PC-3 (cell line): ENCODE measurements at regions not wholly inside any gene's neighbourhood (a gene's known extent, or its start where the extent isn't known, plus 50 kb on each side); places are given as distances from the start of the nearest gene placed in this dataset.

Source experiments
- ATAC-seq: fragments of 200-7000 bp; cut with Tn5 transposase; 2 replicates; pipeline ENCODE4 v1.9.1; 2020; ENCODE audit warnings: mild to moderate bottlenecking, moderate library complexity
- BruUV-seq: library from RNA; stranded (reverse); fragments of 400-500 nt; replicated peaks from 2 replicates; lab custom pipeline; 2021; lab: Mats Ljungman, UMichigan
- CTCF ChIA-PET: fragments of 300-600 bp; sonication (Branson Sonifier 250); formaldehyde crosslinking; loops from one replicate; lab custom pipeline; 2022; ENCODE audit warnings: antibody characterized with exemption; lab: Charles Lee
- POLR2A ChIA-PET: fragments of 300-600 bp; sonication (Branson Sonifier 250); formaldehyde crosslinking; loops from one replicate; lab custom pipeline; 2022; ENCODE audit warnings: antibody characterized with exemption; ENCODE audit not compliant: unreplicated experiment; lab: Charles Lee
- DNase-seq: peaks from one replicate; pipeline ENCODE4 v3.0.0-alpha.2; 2015
- H2AFZ ChIP-seq: fragments of 300-600 bp; sonication (generic); 2 replicates; pipeline ENCODE4 v1.6.0; 2016; ENCODE audit warnings: antibody characterized with exemption, low read length
- H3F3A ChIP-seq: fragments of 300-600 bp; sonication (generic); one replicate; pipeline ENCODE4 v1.6.0; 2017; ENCODE audit warnings: antibody characterized with exemption, low read length, control low read depth, mild to moderate bottlenecking; ENCODE audit not compliant: unreplicated experiment
- H3K27ac ChIP-seq: fragments of 300-600 bp; sonication (generic); 2 replicates; pipeline ENCODE4 v1.5.1; 2016; ENCODE audit warnings: mild to moderate bottlenecking, low read length
- H3K27me3 ChIP-seq: fragments of 300-600 bp; sonication (generic); 2 replicates; pipeline ENCODE4 v1.6.1; 2016; ENCODE audit warnings: low read length, mixed read lengths
- H3K36me3 ChIP-seq: fragments of 300-600 bp; sonication (generic); 2 replicates; pipeline ENCODE4 v1.6.1; 2016; ENCODE audit warnings: low read depth, mixed run types, low read length, mixed read lengths
- H3K4me1 ChIP-seq: fragments of 300-600 bp; sonication (generic); 2 replicates; pipeline ENCODE4 v1.5.1; 2016; ENCODE audit warnings: low read length; ENCODE audit not compliant: insufficient read depth
- H3K4me2 ChIP-seq: fragments of 300-600 bp; sonication (generic); 2 replicates; pipeline ENCODE4 v1.6.0; 2016; ENCODE audit warnings: low read length
- H3K4me3 ChIP-seq: fragments of 300-600 bp; sonication (generic); 2 replicates; pipeline ENCODE4 v1.5.1; 2016; ENCODE audit warnings: mild to moderate bottlenecking, low read length, mixed read lengths
- H3K79me2 ChIP-seq: fragments of 300-600 bp; sonication (generic); 2 replicates; pipeline ENCODE4 v1.6.1; 2017; ENCODE audit warnings: low read length, mixed read lengths
- H3K9ac ChIP-seq: fragments of 300-600 bp; sonication (generic); 2 replicates; pipeline ENCODE4 v1.6.0; 2016; ENCODE audit warnings: mild to moderate bottlenecking, low read length
- H3K9me2 ChIP-seq: fragments of 300-600 bp; sonication (generic); replicated peaks from 2 replicates; pipeline ENCODE4 v1.6.1; 2016; ENCODE audit warnings: mixed run types, low read length, mixed read lengths
- H3K9me3 ChIP-seq: fragments of 300-600 bp; sonication (generic); 2 replicates; pipeline ENCODE4 v1.6.1; 2016; ENCODE audit warnings: low read length, mixed read lengths
- H4K20me1 ChIP-seq: fragments of 300-600 bp; sonication (generic); 2 replicates; pipeline ENCODE4 v1.6.1; 2016; ENCODE audit warnings: low read length, mixed read lengths
- CTCF ChIP-seq: fragments of 300-600 bp; sonication (generic); conservative IDR thresholded peaks from 2 replicates; pipeline ENCODE4 v1.5.1; 2017; ENCODE audit warnings: antibody characterized with exemption, low read depth, mild to moderate bottlenecking, low read length
- EZH2 ChIP-seq: fragments of 300-600 bp; sonication (generic); IDR thresholded peaks from one replicate; pipeline ENCODE4 v1.6.1; 2017; ENCODE audit warnings: antibody characterized with exemption, mild to moderate bottlenecking, low read length; ENCODE audit not compliant: unreplicated experiment
- EZH2phosphoT487 ChIP-seq: fragments of 300-600 bp; sonication (generic); IDR thresholded peaks from 2 replicates; pipeline ENCODE4 v1.6.1; 2018; ENCODE audit warnings: mild to moderate bottlenecking, antibody characterized with exemption, low read length, borderline replicate concordance
- intact Hi-C: fragments of 100-400 bp; cut with micrococcal nuclease; formaldehyde crosslinking; loops from 2 replicates; pipeline ENCODE4 v1.9.0; 2023

GRCh38 chr12:43638806-43639205 lies 86.8 kb upstream of the ADAMTS20 start:
- Histone ChIP-seq H3K4me1 (no peaks in the 10 kb centered on the region), H3K79me2 (no peaks in the 10 kb centered on the region), H2AFZ (no peak overlapping the region), H3K4me3 (no peak overlapping the region), H3K4me2 (no peak overlapping the region), H3K9me3 (no peaks in the 10 kb centered on the region), H3K9ac (no peak overlapping the region), H3K27ac (no peak overlapping the region), H4K20me1 (no peaks in the 10 kb centered on the region), H3K27me3 (peaks cover 39% of the 10 kb centered on the region), H3F3A (no peaks in the 10 kb centered on the region), H3K36me3 (no peaks in the 10 kb centered on the region), H3K9me2 (no peaks in the 10 kb centered on the region)
- intact Hi-C loops, result no loop called here
- no peak for DNase-seq
- ATAC-seq, result no peak
- BruUV-seq, result no TSS peak
- POLR2A ChIA-PET, result no interaction called here
- TF ChIP-seq EZH2 (no peak), CTCF (no peak), EZH2phosphoT487 (no peak)
- CTCF ChIA-PET, result no interaction called here

- no peaks in the 10 kb centered on the region for H4K20me1 ChIP-seq
- intact Hi-C loops, result no loop called here
Measured at GRCh38 chr12:43636725-43637463, 84.9 kb upstream of the ADAMTS20 start.

More at GRCh38 chr12:43636725-43637463, 84.9 kb upstream of the ADAMTS20 start:
- TF ChIP-seq EZH2, result no peak
- TF ChIP-seq EZH2phosphoT487, result no peak
- no peak for TF ChIP-seq CTCF
- no peaks in the 10 kb centered on the region for H3K9me3 ChIP-seq
- H3F3A ChIP-seq, result no peaks in the 10 kb centered on the region
- H2AFZ ChIP-seq, result no peak overlapping the region
- H3K36me3 ChIP-seq, result no peaks in the 10 kb centered on the region
- H3K4me2 ChIP-seq, result no peak overlapping the region
- BruUV-seq, result no TSS peak
- POLR2A ChIA-PET, result no interaction called here
- ATAC-seq, result no peak
- H3K4me1 ChIP-seq, result no peaks in the 10 kb centered on the region
- CTCF ChIA-PET, result no interaction called here
- no peak overlapping the region for H3K4me3 ChIP-seq
- H3K9ac ChIP-seq, result no peak overlapping the region
- no peaks in the 10 kb centered on the region for H3K9me2 ChIP-seq
- H3K27me3 ChIP-seq, result peaks cover 56% of the 10 kb centered on the region
- no peak for DNase-seq
- H3K27ac ChIP-seq, result no peak overlapping the region
- no peaks in the 10 kb centered on the region for H3K79me2 ChIP-seq
